ENCODE measurements at regions not wholly inside any gene's neighbourhood (a gene's known extent, or its start where the extent isn't known, plus 50 kb on each side); places are given as distances from the start of the nearest gene placed in this dataset.
"Not testable (repeated sequence)": the region's sequence is repeated elsewhere in the genome, so short reads cannot be mapped to it uniquely, and the experiment has no call there.

- DNase-seq (ENCODE audit: low read depth), result no peak
Observed at GRCh38 chr2:7146151-7146550, 228.9 kb downstream of the RNF144A start.

- DNase-seq (ENCODE audit: low read depth), result no peak
Observed at GRCh38 chr2:7154656-7155055, 237.4 kb downstream of the RNF144A start.

- no peak for DNase-seq (ENCODE audit: low read depth)
Observed at GRCh38 chr2:7161501-7161900, 244.3 kb downstream of the RNF144A start.

DNA sequence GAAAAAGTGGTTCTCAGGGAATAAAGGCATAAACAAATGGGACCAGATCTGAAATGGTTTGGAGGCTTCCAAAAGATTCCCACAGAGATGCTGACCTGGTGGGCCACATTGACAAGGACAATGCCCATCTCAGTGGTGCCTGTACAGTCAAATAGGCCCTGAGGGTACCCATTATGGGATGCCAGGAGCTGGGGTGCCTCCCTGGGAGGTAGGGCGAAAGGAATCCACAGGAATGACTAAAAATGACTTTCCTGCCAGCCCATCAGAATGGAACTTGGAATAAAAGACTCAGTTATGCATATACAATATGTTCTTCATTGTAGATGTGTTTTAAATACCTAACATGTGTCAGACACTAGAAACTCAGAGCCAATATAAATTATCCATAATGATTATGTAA lies 248.5 kb downstream of the RNF144A start:
- DNase-seq (ENCODE audit: low read depth), result no peak

DNA sequence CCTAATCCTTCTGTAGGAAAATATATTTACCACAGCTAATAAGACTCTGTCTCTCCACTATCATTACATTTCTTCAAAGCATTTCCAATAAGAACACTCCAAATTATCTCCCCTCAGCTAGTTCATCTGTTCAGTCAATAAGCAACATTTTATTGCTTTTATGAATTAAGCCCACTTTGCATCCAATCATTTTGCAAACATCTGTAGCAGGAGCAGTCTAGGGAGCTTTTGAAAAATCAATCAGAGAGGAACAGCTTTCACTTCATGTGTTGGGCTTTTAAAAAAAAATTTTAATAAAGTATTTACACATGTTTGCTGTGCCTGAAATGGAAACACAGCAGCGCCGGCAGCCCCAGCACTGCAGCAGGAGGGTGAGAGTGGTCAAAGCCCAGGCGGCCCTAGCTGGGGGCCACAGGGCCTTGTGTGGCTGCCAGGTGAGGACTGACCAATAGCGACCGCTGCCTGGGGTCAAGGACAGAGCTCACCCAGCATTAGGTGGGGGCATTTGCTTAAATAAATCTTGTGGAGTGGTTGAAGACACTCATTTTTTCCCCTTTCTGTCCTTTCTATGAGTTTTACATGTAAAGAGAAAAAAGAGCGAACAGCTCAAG lies 250.7 kb downstream of the RNF144A start:
- no peak for DNase-seq (ENCODE audit: low read depth)

DNA sequence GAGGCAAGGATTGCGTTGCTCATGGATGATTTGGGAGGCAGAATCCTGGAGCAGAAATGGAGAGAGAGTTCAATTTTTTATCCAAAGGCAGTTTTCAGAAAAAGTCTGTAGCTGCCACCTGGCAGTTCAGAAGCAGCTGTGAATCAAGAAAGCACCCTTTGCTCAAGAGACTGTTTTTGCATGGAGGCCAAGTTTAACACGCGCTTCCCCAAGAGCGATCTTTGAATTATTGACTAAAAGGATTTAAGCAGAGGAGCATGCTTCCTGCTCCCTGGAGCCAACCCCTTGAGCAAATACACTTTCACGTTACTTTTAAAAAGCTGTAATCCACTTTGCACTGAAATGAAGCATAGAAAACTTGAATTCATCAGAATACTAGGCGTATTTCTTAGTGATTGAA lies 252.4 kb downstream of the RNF144A start:
- no peak for DNase-seq (ENCODE audit: low read depth)

DNA sequence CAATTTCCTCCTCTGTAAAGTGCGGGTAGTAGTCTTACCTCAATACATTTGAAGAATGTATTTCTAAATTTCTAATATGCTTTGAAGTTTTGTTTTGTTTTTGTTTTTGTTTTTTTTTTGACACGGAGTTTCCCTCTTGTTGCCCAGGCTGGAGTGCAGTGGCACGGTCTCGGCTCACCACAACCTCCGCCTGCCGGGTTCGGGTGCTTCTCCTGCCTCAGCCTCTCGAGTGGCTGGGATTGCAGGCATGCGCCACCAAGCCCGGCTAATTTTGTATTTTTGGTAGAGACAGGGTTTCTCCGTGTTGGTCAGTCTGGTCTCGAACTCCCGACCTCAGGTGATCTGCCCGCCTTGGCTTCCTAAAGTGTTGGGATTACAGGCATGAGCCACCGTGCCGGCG lies 261.8 kb downstream of the RNF144A start:
- DNase-seq (ENCODE audit: low read depth), result not testable (repeated sequence)

DNA sequence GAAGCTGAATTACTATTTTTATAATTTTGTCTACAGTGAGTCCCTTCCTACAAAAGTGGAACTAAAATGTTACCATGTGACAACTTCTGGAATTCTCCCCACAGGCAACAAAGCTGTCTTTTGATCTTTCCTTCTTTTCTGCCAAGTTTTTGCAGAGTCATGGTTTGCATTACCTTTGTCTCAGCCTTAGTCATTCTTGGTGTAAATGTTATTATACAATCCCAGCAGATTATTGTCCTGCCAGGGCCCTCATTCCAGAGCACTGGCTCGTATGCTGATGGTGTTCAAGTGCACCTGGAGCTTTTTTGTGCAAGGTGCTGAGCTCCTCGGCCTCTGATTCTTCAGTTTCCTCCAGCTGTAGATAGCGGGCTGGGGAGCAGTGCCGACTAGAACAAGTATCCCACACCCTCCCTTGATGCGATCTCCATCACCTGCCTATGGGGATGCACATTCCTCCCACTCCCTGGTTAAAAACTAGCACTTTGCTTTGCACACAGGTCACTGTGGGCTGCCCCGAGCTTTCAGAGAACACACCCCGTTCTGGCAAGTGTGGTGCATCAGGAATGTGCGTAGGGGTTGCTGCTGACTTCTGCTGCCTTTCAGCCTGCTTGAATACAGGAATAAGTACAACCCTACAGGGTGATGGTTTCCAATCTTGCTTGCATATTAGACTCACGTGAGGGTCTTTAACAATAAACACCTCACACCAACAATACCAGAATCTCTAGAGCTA lies 263.6 kb downstream of the RNF144A start:
- no peak for DNase-seq (ENCODE audit: low read depth)

- no peak for DNase-seq (ENCODE audit: low read depth)
Observed at GRCh38 chr2:7182525-7182924, 265.3 kb downstream of the RNF144A start.

- DNase-seq (ENCODE audit: low read depth), result no peak
Observed at GRCh38 chr2:7189106-7189505, 271.9 kb downstream of the RNF144A start.

- no peak for DNase-seq (ENCODE audit: low read depth)
Observed at GRCh38 chr2:7190587-7191324, 273.5 kb downstream of the RNF144A start.

GRCh38 chr2:7191932-7192331 lies 274.7 kb downstream of the RNF144A start:
- peak; percentile 29 for DNase-seq (ENCODE audit: low read depth)

DNA sequence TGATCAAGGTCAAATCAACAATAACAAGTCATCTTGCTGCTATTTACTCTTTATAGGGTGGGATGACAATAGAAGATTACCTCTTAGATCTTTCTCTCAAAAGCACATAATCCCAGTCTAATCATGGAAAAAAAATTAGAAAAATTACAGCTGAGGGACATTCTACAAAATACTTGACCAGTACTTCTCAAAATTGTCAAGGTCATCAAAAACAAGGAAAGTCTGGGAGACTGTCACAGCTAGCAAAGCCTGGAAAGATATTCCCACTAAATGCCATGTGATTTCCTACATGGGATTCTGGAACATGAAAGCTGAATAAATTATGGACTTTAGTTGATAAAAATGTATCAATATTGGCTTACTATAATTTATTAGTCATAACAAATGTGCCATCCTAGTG lies 276.2 kb downstream of the RNF144A start:
- DNase-seq (ENCODE audit: low read depth), result no peak

GRCh38 chr2:7194950-7195349 lies 277.7 kb downstream of the RNF144A start:
- DNase-seq (ENCODE audit: low read depth), result no peak

GRCh38 chr2:7196883-7197282 lies 279.7 kb downstream of the RNF144A start:
- no peak for DNase-seq (ENCODE audit: low read depth)

- DNase-seq (ENCODE audit: low read depth), result no peak
Observed at GRCh38 chr2:7201851-7202250, 284.6 kb downstream of the RNF144A start.

- DNase-seq (ENCODE audit: low read depth), result peak; percentile 16
Observed at GRCh38 chr2:7203056-7203467, 285.9 kb downstream of the RNF144A start.

DNA sequence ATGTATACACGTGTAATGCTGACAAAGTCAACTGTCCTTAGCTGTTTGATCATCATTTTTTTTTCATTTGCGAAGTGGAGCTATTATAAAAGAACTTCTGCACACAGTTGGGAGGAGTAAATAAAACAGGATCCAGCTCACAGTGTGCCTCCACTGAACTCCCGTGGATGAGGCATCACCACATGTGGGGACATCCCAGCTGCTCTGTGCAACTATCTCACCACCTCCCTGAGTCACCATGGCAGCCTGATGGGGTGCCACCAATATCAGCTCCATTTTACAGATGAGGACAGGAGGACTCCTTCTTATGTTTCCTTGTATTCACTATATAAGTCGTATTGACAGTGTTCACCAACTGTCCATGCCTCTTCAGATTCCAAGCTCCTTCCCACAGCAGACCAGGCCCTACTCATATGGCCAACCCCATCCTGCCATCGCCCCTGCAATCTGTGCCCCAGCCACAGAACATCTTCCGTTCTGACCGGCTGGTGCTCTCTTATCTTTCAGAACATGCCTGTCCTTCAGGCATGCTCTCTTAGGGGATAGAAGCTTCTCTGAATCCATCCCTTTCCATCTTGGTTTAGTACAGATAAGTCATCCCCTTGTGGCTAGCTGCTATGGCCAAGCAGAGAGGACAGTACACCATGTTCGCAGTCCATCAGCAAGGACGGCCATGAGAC lies 288.1 kb downstream of the RNF144A start:
- no peak for DNase-seq (ENCODE audit: low read depth)

DNA sequence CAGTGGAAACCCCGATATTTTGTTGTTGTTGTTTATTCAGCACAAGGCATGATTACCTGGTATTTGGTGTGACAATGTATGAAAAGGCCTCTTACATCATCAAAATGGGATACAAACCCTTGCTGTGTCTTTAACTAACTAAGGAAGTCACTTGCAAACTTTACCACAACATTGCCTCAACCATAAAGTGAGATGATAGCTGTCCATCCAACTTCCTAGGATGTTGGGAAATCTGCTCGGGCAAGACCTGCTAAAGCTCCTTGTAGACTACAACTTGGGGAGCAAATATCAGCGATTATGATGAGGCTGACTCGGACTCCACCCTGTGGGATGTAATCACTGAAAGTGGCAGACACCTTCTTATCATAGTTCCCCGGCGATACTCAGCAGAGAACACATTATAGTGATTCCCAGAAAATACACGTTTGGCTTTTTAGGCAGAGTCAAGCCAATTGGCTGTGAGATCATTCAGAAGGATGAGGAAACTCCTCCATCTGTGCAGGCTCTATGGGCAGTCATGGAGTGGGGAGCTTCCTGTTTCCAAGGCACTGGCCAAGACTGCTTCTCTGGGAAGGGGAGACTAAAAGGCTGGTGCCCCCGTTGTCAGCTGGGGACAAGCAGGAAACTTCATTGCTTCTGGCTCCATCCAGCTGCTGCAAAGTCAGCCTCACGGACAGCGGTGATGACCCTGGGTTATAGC lies 289.0 kb downstream of the RNF144A start:
- DNase-seq (ENCODE audit: low read depth), result no peak

- no peak for DNase-seq (ENCODE audit: low read depth)
Observed at GRCh38 chr2:7207631-7208030, 290.4 kb downstream of the RNF144A start.

DNA sequence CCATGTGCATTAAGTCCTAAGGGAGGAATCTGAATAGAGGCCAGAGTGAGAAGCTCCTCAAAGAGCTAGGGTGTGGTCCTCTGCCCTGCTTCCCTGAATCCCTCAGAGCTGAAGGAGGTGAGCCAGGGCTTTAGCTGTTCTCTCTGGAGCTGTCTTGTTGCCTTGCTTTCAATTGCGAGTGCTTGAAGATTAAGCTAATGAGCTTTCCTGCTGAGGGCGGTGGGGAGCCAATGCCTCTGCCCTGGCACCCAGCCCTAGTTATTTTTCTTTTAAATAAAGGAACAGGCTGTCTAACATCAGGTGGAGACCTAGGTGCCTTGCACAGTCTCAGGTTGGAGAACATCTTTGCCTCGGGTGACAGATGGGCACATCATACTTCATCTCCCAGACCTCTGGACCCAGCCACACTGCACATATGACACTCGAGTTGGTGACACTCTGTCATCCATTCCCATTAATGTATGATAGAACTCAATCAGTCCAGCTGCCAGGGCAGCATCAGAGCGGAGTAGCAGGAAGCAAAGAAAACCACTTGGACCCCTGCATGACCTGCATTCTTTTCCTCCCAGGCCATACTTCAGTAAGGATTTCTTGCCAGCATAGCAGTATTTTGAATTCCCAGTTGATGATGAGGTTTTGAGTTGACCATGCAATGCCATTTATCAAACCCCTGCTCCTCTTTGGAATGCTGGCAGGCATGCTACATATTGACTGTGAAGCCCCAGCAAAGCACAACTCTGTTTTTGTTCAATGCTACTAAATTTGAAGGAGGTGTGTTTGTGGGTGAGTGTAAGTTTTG lies 292.7 kb downstream of the RNF144A start:
- DNase-seq (ENCODE audit: low read depth), result no peak

Measured in ELR (cell line).